GM23338 (cell line): ENCODE measurements at regions not wholly inside any gene's neighbourhood (a gene's known extent, or its start where the extent isn't known, plus 50 kb on each side); places are given as distances from the start of the nearest gene placed in this dataset.

Experiments used
- ATAC-seq: fragments of 200-7000 bp; cut with Tn5 transposase; 3 replicates; pipeline ENCODE4 v1.9.1; 2020
- DNase-seq: peaks from one replicate; pipeline ENCODE4 v3.0.0-alpha.2; 2015; ENCODE audit warnings: low spot score
- H2AFZ ChIP-seq: fragments of 200-600 bp; sonication (generic); 2 replicates; pipeline ENCODE4 v1.8.0; 2016; ENCODE audit warnings: antibody characterized with exemption, mild to moderate bottlenecking, moderate library complexity
- H3F3A ChIP-seq: fragments of 200-600 bp; sonication (generic); replicated peaks from 2 replicates; pipeline ENCODE4 v1.8.0; 2017; ENCODE audit warnings: antibody characterized with exemption, mixed run types, low read depth
- H3K27ac ChIP-seq: fragments of 200-600 bp; sonication (generic); 2 replicates; pipeline ENCODE4 v1.6.1; 2016; ENCODE audit warnings: low read depth
- H3K27me3 ChIP-seq: fragments of 200-600 bp; sonication (generic); 2 replicates; pipeline ENCODE4 v1.8.0; 2016; ENCODE audit warnings: mild to moderate bottlenecking, mixed run types, moderate library complexity; ENCODE audit not compliant: insufficient read depth
- H3K36me3 ChIP-seq: fragments of 200-600 bp; sonication (generic); 2 replicates; pipeline ENCODE4 v1.8.0; 2016; ENCODE audit warnings: mild to moderate bottlenecking; ENCODE audit not compliant: insufficient read depth
- H3K4me1 ChIP-seq: fragments of 200-600 bp; sonication (generic); 2 replicates; pipeline ENCODE4 v1.8.0; 2016; ENCODE audit warnings: mild to moderate bottlenecking, moderate library complexity; ENCODE audit not compliant: insufficient read depth
- H3K4me2 ChIP-seq: fragments of 200-600 bp; sonication (generic); 2 replicates; pipeline ENCODE4 v1.7.1; 2017; ENCODE audit warnings: mixed run types
- H3K4me3 ChIP-seq: fragments of 200-600 bp; sonication (generic); 2 replicates; pipeline ENCODE4 v1.6.1; 2016; ENCODE audit warnings: mixed run types
- H3K79me2 ChIP-seq: fragments of 200-600 bp; sonication (generic); replicated peaks from 2 replicates; pipeline ENCODE4 v1.8.0; 2017; ENCODE audit warnings: mild to moderate bottlenecking; ENCODE audit not compliant: insufficient read depth
- H3K9me2 ChIP-seq: fragments of 200-600 bp; sonication (generic); 2 replicates; pipeline ENCODE4 v1.8.0; 2017; ENCODE audit not compliant: insufficient read depth
- H4K20me1 ChIP-seq: fragments of 200-600 bp; sonication (generic); replicated peaks from 2 replicates; pipeline ENCODE4 v1.8.0; 2017; ENCODE audit warnings: mild to moderate bottlenecking; ENCODE audit not compliant: insufficient read depth
- H3K27ac Mint-ChIP-seq: 2 replicates; pipeline ENCODE4 v1.8.0; 2020; ENCODE audit warnings: inconsistent platforms, mild to moderate bottlenecking, moderate library complexity, mixed read lengths
- H3K27me3 Mint-ChIP-seq: 3 replicates; pipeline ENCODE4 v1.8.0; 2022; ENCODE audit warnings: low read depth, mild to moderate bottlenecking, moderate library complexity, mixed read lengths, inconsistent platforms; ENCODE audit not compliant: insufficient read depth, poor library complexity
- H3K36me3 Mint-ChIP-seq: 3 replicates; pipeline ENCODE4 v1.8.0; 2021; ENCODE audit warnings: low read depth, mild to moderate bottlenecking, inconsistent platforms, moderate library complexity, mixed read lengths
- H3K4me1 Mint-ChIP-seq: 3 replicates; pipeline ENCODE4 v1.8.0; 2020; ENCODE audit warnings: mild to moderate bottlenecking, inconsistent platforms, mixed read lengths
- H3K4me3 Mint-ChIP-seq: 3 replicates; pipeline ENCODE4 v1.8.0; 2021; ENCODE audit warnings: moderate library complexity, mild to moderate bottlenecking, inconsistent platforms, mixed read lengths
- H3K9me3 Mint-ChIP-seq: 3 replicates; pipeline ENCODE4 v1.8.0; 2020; ENCODE audit warnings: moderate library complexity, mild to moderate bottlenecking, inconsistent platforms, mixed read lengths
- CREB1 ChIP-seq: fragments of 250-450 bp; sonication (Bioruptor Pico); IDR thresholded peaks from 2 replicates; pipeline ENCODE4 v1.5.0; 2020; ENCODE audit warnings: low read depth, mild to moderate bottlenecking, moderate library complexity
- CTCF ChIP-seq, 2 experiments: fragments of 200-600 bp in 1 of 2; sonication (generic) in 1 of 2; conservative IDR thresholded peaks; 2 replicates each; pipeline versions ENCODE4 v1.5.1 to v1.6.1; 2016 to 2017; ENCODE audit warnings: antibody characterized with exemption in 2 of 2, low read depth in 2 of 2, mild to moderate bottlenecking in 2 of 2, moderate library complexity in 1 of 2
- EZH2phosphoT487 ChIP-seq: fragments of 200-600 bp; sonication (generic); IDR thresholded peaks from one replicate; pipeline ENCODE4 v1.8.1; 2018; ENCODE audit warnings: antibody characterized with exemption; ENCODE audit not compliant: unreplicated experiment
- NANOG ChIP-seq: IDR thresholded peaks from 2 replicates; pipeline ENCODE4 v1.6.1; 2016; ENCODE audit warnings: antibody characterized with exemption, borderline replicate concordance
- ZNF462 ChIP-seq: fragments of 250-450 bp; sonication (Bioruptor Pico); IDR thresholded peaks from 2 replicates; pipeline ENCODE4 v1.5.0; 2020; ENCODE audit warnings: mild to moderate bottlenecking, moderate library complexity

GRCh38 chr2:34729845-34730244 is 1130.7 kb upstream of the FAM98A start (continued):
- TF ChIP-seq ZNF462 (CRISPR knock-in tag) (no peak), CTCF (conservative IDR thresholded peaks at IDR 0.05; ENCODE audit: low read depth in 2 of 2) (no peak)

- Mint-ChIP-seq H3K36me3 (peaks cover 4% of the 10 kb centered on the region; the same call in 1 of the 3 replicates), H3K9me3 (peaks cover 3% of the 10 kb centered on the region; the same call in 2 of the 3 replicates), H3K4me3 (no peak overlapping the region), H3K27me3 (no peaks in the 10 kb centered on the region), H3K27ac (no peak overlapping the region), H3K4me1 (peaks cover 7% of the 10 kb centered on the region)
- 0 out of 2 replicates have a peak, but pooled peaks cover 1% of the 10 kb centered on the region for H3K4me1 ChIP-seq
- H3F3A ChIP-seq: no peaks in the 10 kb centered on the region
- peaks cover 3% of the 10 kb centered on the region; the same call in 1 of the 2 replicates for H3K9me2 ChIP-seq
- no peak overlapping the region for H3K27ac ChIP-seq
- no peak overlapping the region for H3K4me3 ChIP-seq
- no peak for TF ChIP-seq NANOG
- TF ChIP-seq CREB1: no peak
- TF ChIP-seq EZH2phosphoT487: no peak
- DNase-seq (no peak), ATAC-seq (no peak)
- no peaks in the 10 kb centered on the region for H3K79me2 ChIP-seq
- H3K27me3 ChIP-seq: no peaks in the 10 kb centered on the region
- no peaks in the 10 kb centered on the region for H4K20me1 ChIP-seq
- H2AFZ ChIP-seq: no peak overlapping the region
- H3K4me2 ChIP-seq: no peak overlapping the region
- no peaks in the 10 kb centered on the region for H3K36me3 ChIP-seq
These were observed 1125.0 kb upstream of the FAM98A start for GRCh38 chr2:34724107-34724506.
